Mucosa of stomach (tissue), 1 donor: ENCODE measurements at regions not wholly inside any gene's neighbourhood (a gene's known extent, or its start where the extent isn't known, plus 50 kb on each side); places are given as distances from the start of the nearest gene placed in this dataset.

Experiments
- H3K27me3 ChIP-seq: one replicate; pipeline ENCODE4 v1.7.0; 2013; ENCODE audit warnings: mild to moderate bottlenecking, low read length; ENCODE audit not compliant: control insufficient read depth, insufficient read depth
- H3K36me3 ChIP-seq: one replicate; pipeline ENCODE4 v1.7.0; 2013; ENCODE audit warnings: low read length; ENCODE audit not compliant: control insufficient read depth, insufficient read depth
- H3K4me1 ChIP-seq: one replicate; pipeline ENCODE4 v1.7.0; 2013; ENCODE audit warnings: mild to moderate bottlenecking, low read length; ENCODE audit not compliant: control insufficient read depth, insufficient read depth
- H3K4me3 ChIP-seq: one replicate; pipeline ENCODE4 v1.7.0; 2013; ENCODE audit warnings: low read length
- H3K9ac ChIP-seq: one replicate; pipeline ENCODE4 v1.7.0; 2013; ENCODE audit warnings: mild to moderate bottlenecking, low read length, moderate library complexity
- H3K9me3 ChIP-seq: one replicate; pipeline ENCODE4 v1.7.0; 2013; ENCODE audit warnings: mild to moderate bottlenecking, low read length, moderate library complexity; ENCODE audit not compliant: control insufficient read depth
- donor health status: Pancreatic carcinoma.

- H3K36me3 ChIP-seq: no peaks in the 10 kb centered on the region
- no peaks in the 10 kb centered on the region for H3K9me3 ChIP-seq
- H3K4me3 ChIP-seq: no peak overlapping the region
Observed at GRCh38 chr6:1037430-1038202, 274.3 kb upstream of the FOXQ1 start.

GRCh38 chr6:1035401-1035800 lies 276.5 kb upstream of the FOXQ1 start:
- H3K9ac ChIP-seq: no peak overlapping the region
- no peaks in the 10 kb centered on the region for H3K36me3 ChIP-seq

More at GRCh38 chr6:1037430-1038202, 274.3 kb upstream of the FOXQ1 start:
- Histone ChIP-seq H3K4me1 (peaks cover 47% of the 10 kb centered on the region), H3K27me3 (no peaks in the 10 kb centered on the region), H3K9ac (no peak overlapping the region)

GRCh38 chr6:1031720-1032119 lies 280.2 kb upstream of the FOXQ1 start:
- H3K36me3 ChIP-seq: no peaks in the 10 kb centered on the region
- H3K27me3 ChIP-seq: no peaks in the 10 kb centered on the region

More at GRCh38 chr6:1035401-1035800, 276.5 kb upstream of the FOXQ1 start:
- H3K4me1 ChIP-seq: peaks cover 29% of the 10 kb centered on the region
- no peaks in the 10 kb centered on the region for H3K27me3 ChIP-seq
- no peak overlapping the region for H3K4me3 ChIP-seq
- no peaks in the 10 kb centered on the region for H3K9me3 ChIP-seq

DNA sequence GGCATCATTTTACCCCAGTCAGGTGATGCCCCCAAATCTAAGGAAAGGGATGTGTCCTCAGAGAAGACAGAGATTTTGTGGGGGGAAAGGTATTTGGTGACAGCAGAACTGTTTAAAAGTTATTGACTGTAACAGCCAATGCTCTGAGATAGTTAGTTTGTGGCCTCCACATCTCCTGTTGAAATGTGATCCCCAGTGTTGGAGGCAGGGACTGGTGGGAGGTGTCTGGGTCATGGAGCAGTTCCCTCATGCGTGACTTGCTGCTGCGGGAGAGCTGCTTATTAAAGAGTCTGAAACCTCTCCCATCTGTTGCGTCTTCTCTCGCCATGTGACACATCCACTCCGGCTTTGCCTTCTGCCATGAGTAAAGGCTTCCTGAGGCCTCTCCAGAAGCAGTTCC lies 282.8 kb upstream of the FOXQ1 start:
- no peaks in the 10 kb centered on the region for H3K36me3 ChIP-seq
- no peaks in the 10 kb centered on the region for H3K4me1 ChIP-seq
- no peak overlapping the region for H3K4me3 ChIP-seq
- no peaks in the 10 kb centered on the region for H3K27me3 ChIP-seq
- H3K9ac ChIP-seq: no peak overlapping the region
- no peaks in the 10 kb centered on the region for H3K9me3 ChIP-seq

More at GRCh38 chr6:1031720-1032119, 280.2 kb upstream of the FOXQ1 start:
- Histone ChIP-seq H3K4me1 (peaks cover 5% of the 10 kb centered on the region), H3K4me3 (no peak overlapping the region), H3K9ac (no peak overlapping the region), H3K9me3 (no peaks in the 10 kb centered on the region)

DNA sequence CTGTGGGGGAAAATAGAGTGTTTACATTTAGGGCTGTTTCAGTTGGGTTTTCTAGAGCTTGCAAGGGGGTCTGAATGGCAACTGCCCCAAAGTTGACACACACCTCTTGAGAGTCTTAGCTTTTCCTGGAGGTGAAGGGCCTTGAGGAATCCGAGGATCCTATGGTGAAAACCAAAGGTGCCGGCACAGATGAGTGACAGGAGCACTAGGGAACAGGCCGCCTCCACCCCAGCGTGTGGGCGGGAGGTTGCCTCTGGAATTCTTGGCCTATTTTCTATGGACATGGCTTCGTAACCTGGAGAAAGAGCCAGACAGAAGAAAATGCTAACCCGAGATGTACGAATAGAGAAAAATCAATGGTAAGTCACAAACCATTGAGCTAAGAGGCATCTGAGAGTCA lies 283.2 kb upstream of the FOXQ1 start:
- Histone ChIP-seq H3K27me3 (no peaks in the 10 kb centered on the region), H3K4me1 (no peaks in the 10 kb centered on the region)

GRCh38 chr6:1027795-1028569 lies 283.9 kb upstream of the FOXQ1 start:
- Histone ChIP-seq H3K36me3 (no peaks in the 10 kb centered on the region), H3K4me1 (no peaks in the 10 kb centered on the region), H3K27me3 (no peaks in the 10 kb centered on the region), H3K9ac (no peak overlapping the region), H3K4me3 (no peak overlapping the region), H3K9me3 (no peaks in the 10 kb centered on the region)

More for the DNA sequence above, 283.2 kb upstream of the FOXQ1 start:
- H3K4me3 ChIP-seq: no peak overlapping the region
- H3K36me3 ChIP-seq: no peaks in the 10 kb centered on the region
- H3K9me3 ChIP-seq: no peaks in the 10 kb centered on the region
- no peak overlapping the region for H3K9ac ChIP-seq

DNA sequence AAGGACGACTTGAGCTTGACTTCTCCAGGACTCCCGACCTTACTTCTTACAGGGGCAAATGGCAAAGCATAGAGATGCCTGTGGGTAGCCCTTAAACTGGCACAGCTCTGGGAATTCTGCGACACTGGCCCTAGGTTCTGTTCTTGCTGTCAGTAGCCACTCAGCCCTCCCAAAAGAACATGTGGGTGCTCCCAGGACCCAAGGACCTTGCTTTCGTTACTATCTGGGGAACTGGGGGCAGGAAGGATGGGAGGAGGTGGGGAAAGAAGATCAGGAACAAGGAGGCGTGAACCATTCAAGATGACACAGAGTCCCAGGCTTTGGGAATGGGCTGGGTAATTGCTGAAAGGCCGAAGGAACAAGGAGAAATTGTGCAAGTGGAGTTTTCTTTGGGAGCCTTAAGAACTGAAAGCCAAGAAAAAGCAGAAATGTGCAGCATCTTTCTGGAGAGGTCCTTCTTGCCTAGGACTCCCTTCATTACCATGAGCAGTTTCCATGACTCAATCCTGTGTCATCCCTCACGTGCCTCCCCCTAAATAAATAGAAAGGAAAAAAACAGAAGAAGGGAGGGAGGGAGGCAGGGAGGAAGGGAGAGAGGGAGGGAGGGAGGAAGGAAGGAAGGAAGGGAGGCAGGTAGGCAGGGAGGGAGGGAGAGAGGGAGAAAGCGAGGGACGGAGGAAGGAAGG lies 284.6 kb upstream of the FOXQ1 start:
- Histone ChIP-seq H3K9me3 (no peaks in the 10 kb centered on the region), H3K9ac (no peak overlapping the region), H3K4me3 (no peak overlapping the region), H3K4me1 (no peaks in the 10 kb centered on the region), H3K36me3 (no peaks in the 10 kb centered on the region), H3K27me3 (no peaks in the 10 kb centered on the region)

- H3K36me3 ChIP-seq: no peaks in the 10 kb centered on the region
- no peak overlapping the region for H3K9ac ChIP-seq
- H3K4me1 ChIP-seq: no peaks in the 10 kb centered on the region
- H3K9me3 ChIP-seq: no peaks in the 10 kb centered on the region
- no peak overlapping the region for H3K4me3 ChIP-seq
- H3K27me3 ChIP-seq: no peaks in the 10 kb centered on the region
Observed at GRCh38 chr6:1025821-1026220, 286.1 kb upstream of the FOXQ1 start.

DNA sequence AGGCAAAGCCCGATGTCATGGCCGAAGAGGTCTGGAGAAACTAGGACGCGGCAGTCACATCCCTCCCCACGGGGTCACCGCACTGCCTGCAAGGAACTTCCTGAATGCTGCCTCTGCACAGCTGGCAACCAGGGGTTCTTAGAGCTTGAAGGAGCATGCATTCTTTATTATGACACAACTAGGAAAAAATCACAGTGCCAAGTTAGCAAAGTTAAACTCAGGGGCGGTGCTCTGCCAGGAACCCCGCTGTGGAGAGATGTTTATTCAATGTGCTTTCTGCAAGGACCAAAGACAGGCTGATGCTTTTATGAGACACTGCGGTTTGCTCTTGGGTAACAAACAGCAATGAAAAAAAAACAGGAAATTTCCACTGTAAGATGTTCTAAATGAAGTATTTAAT lies 287.3 kb upstream of the FOXQ1 start:
- H3K4me3 ChIP-seq: no peak overlapping the region
- no peaks in the 10 kb centered on the region for H3K36me3 ChIP-seq
- no peaks in the 10 kb centered on the region for H3K27me3 ChIP-seq
- H3K4me1 ChIP-seq: no peaks in the 10 kb centered on the region
- no peak overlapping the region for H3K9ac ChIP-seq
- no peaks in the 10 kb centered on the region for H3K9me3 ChIP-seq

DNA sequence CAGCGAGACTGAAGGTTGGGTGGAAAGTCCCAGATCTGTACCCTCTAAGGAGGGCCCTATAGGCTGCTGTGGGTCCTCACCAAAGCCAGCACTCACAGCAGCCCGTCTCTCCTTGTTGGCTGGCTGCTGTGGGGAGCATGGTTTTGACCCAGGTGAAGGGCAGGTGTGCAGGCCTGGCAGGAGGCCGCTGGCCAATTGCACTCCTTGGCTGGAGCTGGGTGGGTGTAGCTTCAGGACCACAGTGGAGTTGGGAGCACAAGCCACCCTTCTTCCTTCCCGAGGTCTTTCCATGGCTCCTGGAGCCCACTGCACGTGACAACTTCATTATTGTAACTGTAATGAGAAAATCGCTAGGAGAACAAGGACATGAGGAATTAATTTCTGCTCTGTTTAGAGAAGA lies 287.7 kb upstream of the FOXQ1 start:
- Histone ChIP-seq H3K36me3 (no peaks in the 10 kb centered on the region), H3K4me3 (no peak overlapping the region), H3K27me3 (no peaks in the 10 kb centered on the region), H3K9me3 (no peaks in the 10 kb centered on the region), H3K9ac (no peak overlapping the region), H3K4me1 (no peaks in the 10 kb centered on the region)

DNA sequence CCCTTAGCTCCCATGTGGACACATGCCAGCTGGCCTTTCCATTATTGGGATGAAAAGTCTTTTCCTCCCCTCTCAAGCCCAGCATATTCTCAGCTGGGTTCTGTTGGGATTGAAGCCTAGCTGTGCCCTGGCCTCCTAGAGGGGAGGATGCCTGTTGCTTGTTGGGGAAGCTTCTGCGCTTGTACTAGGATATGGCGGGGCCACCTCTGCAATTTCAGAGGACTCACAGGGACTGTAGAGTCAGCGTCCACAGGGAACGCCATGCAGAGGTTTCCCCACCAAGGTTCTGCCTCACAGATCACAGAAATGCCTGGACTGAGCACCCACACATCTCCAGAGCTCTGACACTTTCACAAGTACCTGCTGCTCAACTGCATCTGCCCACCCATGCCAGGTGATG lies 288.7 kb upstream of the FOXQ1 start:
- Histone ChIP-seq H3K36me3 (no peaks in the 10 kb centered on the region), H3K27me3 (no peaks in the 10 kb centered on the region), H3K4me3 (no peak overlapping the region), H3K4me1 (no peaks in the 10 kb centered on the region), H3K9ac (no peak overlapping the region), H3K9me3 (no peaks in the 10 kb centered on the region)

GRCh38 chr6:1022719-1023118 lies 289.2 kb upstream of the FOXQ1 start:
- Histone ChIP-seq H3K27me3 (no peaks in the 10 kb centered on the region), H3K36me3 (no peaks in the 10 kb centered on the region), H3K9me3 (no peaks in the 10 kb centered on the region), H3K9ac (no peak overlapping the region), H3K4me3 (no peak overlapping the region), H3K4me1 (no peaks in the 10 kb centered on the region)
